ENCODE measurements at regions not wholly inside any gene's neighbourhood (a gene's known extent, or its start where the extent isn't known, plus 50 kb on each side); places are given as distances from the start of the nearest gene placed in this dataset.
"Not testable (repeated sequence)": the region's sequence is repeated elsewhere in the genome, so short reads cannot be mapped to it uniquely, and the experiment has no call there.

DNA sequence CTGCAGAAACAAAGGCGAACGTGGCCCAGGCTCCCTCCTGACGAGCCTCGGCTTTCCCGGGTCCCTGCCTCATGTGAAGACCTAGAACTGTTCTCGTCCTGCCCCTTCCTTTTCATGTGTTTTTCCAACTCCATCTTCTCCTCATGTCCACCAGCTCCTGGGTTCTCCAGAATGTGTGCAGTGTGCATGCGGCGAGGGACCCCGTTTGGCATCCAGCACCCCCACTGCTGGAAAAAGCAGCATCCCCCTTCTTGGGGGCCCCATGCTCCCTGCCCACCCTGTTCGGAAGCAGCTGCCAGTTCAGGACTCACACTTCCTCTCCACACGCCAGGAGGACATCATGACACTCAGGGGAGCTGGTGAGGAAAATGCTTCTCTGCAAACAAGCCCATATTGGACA is 313.5 kb downstream of the BRD1 start:
- no peak for DNase-seq
- no peak for ATAC-seq (ENCODE audit: poor library complexity)
- intact Hi-C loops (cut with DNase I): no loop called here

DNA sequence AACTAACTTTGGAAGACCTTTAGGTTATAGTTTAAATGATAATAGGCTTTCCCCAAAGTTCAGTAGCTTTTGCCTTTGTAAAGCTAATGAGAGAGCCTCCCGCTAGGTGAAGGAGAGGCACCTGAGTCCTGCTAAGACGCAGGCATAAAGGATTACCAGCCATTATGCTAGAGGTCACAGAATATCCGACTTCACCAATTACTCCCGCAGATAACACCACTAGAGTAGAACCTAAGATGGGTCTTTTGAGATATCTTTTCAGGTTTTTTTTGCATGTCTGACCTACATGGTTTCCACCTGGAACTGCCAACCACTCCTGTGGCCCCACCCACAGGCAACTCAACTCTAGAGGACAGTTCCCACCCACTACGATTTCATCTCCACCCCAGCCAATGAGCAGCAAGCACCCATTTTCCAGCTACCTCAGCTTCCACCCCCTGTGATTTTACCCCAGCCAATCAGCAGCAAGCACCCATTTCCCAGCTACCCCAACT is 314.3 kb downstream of the BRD1 start:
- DNase-seq (no peak), ATAC-seq (ENCODE audit: poor library complexity) (no peak)
- intact Hi-C loops (cut with DNase I): no loop called here

DNA sequence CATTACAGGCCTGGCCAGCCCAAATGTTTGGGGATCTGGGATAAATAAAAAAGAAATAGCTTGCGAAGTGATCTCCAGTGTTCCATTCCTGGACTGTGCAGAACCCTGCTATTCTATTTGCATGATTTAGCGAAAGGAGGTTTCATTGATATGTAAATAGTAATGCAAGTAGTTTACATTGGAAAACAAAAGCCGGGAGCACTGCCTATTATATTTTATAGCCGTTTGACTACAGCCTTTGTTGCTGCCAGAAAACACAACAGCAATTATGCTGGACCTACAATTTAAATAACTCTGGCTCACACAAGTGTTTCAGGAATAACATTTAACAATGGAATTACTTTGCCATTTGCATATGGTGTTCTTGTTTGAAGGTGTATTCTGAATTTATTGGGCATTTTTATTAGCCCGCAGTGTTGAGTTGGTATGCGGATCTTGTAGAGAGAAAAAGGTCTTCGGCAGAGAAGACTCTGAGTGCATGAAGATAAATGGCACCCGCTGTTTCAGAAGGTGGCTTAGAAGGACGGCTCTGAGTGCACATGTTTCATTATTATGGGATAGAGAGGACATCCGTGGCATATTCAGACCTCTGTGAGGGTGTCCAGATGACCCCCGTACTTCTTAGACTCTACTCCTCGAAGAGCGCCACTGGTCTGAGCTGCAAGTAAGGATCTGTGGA is 315.0 kb downstream of the BRD1 start:
- intact Hi-C loops (cut with DNase I): no loop called here
- DNase-seq (no peak), ATAC-seq (ENCODE audit: poor library complexity) (no peak)

DNA sequence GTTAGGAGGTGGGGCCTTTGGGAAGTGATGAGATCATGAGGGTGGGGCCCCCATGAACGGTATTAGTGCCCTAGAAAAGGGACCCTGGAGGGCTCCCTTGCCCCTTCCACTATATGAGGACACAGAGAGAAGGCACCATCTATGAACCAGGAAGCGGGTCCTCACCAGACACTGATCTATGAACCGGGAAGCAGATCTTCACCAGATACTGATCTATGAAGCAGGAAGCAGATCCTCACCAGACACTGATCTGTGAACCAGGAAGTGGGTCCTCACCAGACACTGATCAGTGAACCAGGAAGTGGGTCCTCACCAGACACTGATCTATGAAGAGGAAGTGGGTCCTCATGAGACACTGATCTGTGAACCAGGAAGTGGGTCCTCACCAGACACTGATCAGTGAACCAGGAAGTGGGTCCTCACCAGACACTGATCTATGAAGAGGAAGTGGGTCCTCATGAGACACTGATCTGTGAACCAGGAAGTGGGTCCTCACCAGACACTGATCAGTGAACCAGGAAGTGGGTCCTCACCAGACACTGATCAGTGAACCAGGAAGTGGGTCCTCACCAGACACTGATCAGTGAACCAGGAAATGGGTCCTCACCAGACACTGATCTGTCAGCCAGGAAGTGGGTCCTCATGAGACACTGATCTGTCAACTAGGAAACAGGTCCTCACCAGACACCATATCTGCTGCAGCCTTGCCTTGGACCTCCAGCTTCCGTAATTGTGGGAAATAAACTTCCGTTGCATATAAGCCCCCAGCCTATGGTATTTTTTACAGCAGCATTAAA is 316.1 kb downstream of the BRD1 start:
- ATAC-seq (ENCODE audit: poor library complexity); intact Hi-C loops (cut with DNase I); DNase-seq: not testable (repeated sequence)

DNA sequence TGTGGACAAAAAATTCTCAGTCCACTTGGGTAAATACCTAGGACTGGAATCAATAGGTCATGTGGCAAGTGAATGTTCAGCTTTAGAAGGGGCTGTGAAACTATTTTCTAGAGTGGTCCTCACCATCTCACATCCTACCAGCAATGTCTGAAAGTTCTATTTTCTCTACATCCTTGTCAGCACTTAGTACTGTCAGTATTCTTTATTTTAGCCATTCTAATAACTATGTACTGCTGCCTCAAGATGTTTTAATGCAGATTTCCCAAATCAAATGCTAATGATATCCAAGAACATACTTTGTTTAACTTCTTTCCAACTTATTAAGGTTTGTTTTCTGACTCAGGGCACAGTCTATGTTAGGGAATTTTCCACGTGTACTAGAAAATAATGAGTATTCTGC is 317.0 kb downstream of the BRD1 start:
- ATAC-seq (ENCODE audit: poor library complexity) (no peak), DNase-seq (no peak)
- intact Hi-C loops (cut with DNase I): no loop called here

- DNase-seq: no peak
- intact Hi-C loops (cut with DNase I): no loop called here
- no peak for ATAC-seq (ENCODE audit: poor library complexity)
Measured at GRCh38 chr22:49509016-49509415, 318.7 kb downstream of the BRD1 start.

DNA sequence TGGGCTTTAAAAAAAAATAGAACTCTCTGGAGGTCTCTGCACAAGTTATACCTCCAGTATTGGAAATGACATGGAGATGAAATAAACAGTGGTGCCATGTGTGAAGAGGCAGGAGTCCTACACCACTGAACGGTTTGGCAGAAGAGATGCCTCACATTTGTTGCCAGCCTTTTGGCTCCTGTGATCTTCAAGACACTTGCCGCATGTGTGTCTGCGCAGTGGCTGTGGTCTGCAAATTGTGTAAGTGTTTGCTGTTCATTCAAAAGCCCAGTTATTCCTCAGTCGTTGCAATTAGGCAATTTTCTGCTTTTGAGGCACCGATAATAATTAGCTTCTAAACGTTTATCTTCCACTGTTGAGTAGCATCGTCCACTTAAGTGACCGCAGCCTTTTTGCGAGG is 319.1 kb downstream of the BRD1 start:
- ATAC-seq (ENCODE audit: poor library complexity): no peak
- no peak for DNase-seq
- intact Hi-C loops (cut with DNase I): no loop called here

- DNase-seq (no peak), ATAC-seq (ENCODE audit: poor library complexity) (no peak)
- intact Hi-C loops (cut with DNase I): no loop called here
Measured at GRCh38 chr22:49507607-49508292, 319.9 kb downstream of the BRD1 start.

DNA sequence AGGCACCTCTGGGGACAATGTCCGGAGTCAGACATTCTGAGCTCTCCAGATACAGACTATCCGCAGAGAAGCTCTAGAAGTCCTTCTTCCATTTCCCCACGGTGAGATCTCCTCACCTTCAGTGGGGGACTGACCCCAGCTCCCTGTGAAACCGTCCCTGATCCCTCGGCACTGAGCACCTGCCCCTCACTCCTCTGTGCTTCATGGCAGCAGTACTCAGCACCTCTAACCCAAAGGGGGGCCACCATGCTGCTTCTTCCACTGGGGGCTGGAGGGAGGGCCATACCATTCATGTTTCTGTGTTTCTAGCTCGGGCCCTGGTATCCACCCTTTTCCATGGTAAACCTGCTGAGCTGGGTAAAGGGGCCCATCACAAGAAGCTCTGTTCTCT is 321.7 kb downstream of the BRD1 start:
- ATAC-seq (ENCODE audit: poor library complexity): no peak
- intact Hi-C loops (cut with DNase I): no loop called here
- DNase-seq: no peak

DNA sequence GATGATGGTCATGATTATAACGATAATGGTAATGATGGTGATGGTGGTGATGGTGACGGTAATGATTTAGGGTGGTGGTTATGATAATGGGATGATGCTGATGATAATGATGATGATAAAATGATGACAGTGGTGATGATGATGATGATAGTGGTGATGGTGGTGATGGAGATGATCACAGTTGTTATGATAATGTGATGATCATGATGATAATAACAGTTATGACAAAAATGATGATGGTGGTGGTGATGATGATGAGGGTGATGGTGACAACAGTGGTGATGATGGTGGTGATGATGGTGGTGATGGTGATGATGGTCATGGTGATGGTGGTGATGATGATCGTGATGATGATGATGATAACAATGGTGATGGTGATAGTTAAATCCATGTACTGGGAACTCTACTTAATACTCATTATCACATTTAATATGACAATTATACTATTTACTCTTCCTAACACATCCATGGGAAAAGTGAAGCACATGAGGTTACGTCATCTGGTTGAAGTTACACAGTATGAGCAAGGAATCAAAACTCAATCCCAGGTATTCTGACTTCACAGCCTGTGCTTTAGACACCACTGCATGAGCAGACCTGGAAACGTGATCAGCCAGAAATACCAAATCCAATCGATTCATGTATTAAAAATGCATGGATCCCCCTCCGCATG is 322.2 kb downstream of the BRD1 start:
- no peak for ATAC-seq (ENCODE audit: poor library complexity)
- no peak for DNase-seq
- intact Hi-C loops (cut with DNase I): no loop called here

DNA sequence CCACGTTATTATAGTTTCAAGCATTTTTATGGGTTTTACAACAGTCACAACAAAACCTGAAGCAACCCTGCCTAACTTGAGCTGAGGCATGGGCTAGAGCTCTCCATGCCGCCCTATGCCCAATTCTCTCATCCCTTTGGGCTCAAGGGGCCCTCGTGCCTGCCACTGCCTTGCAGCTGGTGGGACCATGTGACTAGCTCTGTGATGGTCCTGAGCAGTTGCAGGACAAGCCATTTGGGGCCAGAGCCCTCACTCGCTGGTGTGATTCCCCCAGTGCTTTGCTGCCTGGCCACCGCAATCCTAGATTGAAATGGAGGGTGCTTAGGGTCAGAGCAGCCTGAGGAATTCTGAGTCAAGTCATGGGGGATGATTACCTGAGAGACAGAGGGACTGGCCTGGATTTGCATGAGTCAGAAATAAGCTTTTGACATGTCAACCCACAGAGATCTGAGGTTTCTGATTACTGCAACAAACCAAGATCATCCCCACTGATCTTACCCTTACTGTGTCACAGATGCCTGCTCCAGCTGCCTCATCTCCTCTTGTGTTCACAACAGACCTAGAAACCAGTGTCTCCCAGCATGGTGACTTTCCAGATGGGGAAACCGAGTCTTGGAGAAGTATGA is 323.7 kb downstream of the BRD1 start:
- intact Hi-C loops (cut with DNase I): no loop called here
- DNase-seq: no peak
- ATAC-seq (ENCODE audit: poor library complexity): no peak

GRCh38 chr22:49503321-49503720 is 324.4 kb downstream of the BRD1 start:
- intact Hi-C loops (cut with DNase I): no loop called here
- ATAC-seq (ENCODE audit: poor library complexity) (no peak), DNase-seq (no peak)

DNA sequence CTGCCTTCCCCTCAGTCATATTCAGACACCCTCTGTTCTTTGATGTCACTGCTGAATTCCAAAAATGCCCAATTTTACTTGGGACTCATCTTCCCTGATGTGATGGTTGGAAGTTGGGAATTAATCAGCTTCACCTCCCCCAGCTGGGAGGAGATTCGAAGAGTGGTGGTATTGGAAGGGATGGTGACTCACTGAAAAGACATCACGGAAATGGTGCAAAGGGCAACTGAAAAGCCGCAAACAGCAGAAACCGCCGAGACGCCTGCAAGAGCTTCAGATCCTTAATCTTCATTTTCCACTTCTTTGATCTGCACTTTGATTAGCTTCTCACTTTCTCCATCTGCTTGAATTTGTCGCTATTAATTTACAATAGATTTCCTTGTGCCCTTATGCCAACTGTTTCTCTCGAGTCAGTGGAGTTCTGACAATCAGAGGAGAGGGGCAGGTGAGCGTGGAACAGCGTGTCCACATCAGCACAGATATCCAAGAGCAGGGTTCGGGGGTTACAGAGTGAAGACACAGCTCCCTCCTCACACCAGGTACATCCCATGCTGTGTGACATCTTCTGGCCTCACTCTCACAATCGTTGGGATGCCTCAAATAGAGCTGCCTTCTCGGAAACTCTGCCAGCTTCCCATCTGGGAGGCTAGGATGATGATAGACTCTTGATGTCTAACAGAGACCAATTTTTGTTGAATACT is 325.4 kb downstream of the BRD1 start:
- no peak for DNase-seq
- ATAC-seq (ENCODE audit: poor library complexity): no peak
- intact Hi-C loops (cut with DNase I): no loop called here

- ATAC-seq (ENCODE audit: poor library complexity) (no peak), DNase-seq (no peak)
- intact Hi-C loops (cut with DNase I): no loop called here
Measured at GRCh38 chr22:49500942-49501395, 326.7 kb downstream of the BRD1 start.

GRCh38 chr22:49500076-49500460 is 327.6 kb downstream of the BRD1 start:
- intact Hi-C loops (cut with DNase I): no loop called here
- DNase-seq: no peak
- ATAC-seq (ENCODE audit: poor library complexity): no peak

DNA sequence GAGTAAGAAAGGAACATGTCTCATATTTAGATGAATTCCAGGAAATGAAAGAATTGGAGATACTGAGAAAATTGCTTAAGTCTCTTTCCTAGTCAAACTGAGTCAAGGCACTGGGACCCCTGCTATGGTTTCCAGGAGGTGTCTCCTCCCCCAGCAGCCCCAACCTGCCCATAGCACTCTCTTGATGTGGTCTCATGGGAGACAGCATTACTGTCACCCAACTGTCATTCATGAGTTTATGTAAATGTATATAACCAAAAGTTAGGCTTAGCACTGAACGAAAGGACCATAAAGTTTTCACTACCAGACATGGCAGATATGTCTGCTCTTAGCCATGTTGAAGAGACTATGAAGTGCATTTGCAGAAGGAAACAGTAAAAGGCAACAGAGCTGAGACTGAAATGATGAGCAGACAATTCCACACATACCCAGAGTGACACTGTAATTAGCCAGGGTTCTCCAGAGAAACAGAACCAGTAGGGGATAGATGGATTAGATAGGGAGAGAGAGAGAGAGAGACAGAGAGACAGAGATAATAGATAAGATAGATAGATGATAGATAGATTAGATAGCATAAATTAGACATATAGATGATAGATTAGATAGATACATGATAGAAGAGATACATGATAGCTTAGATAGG is 328.1 kb downstream of the BRD1 start:
- intact Hi-C loops (cut with DNase I): no loop called here
- ATAC-seq (ENCODE audit: poor library complexity): no peak
- DNase-seq: no peak

DNA sequence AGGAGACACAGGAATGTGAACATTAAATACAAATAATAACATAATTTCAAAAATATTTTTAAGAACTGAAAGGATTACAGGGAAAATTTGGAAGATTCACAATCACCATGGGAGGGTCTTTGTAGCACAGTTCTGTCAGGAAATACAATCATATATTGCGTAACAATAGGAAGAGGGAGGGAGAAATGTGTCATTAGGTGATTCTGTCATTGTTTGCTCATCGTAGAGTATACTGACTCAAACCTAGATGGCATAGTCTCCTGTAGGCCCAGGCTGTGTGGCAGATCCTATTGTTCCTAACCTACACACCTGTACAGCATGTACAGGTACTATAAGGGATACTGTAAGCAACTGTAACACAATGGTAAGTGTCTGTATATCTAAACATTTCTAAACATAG is 330.4 kb downstream of the BRD1 start:
- no peak for ATAC-seq (ENCODE audit: poor library complexity)
- intact Hi-C loops (cut with DNase I): no loop called here

GRCh38 chr22:49494555-49494954 is 333.1 kb downstream of the BRD1 start:
- ATAC-seq (ENCODE audit: poor library complexity) (no peak), DNase-seq (no peak)
- intact Hi-C loops (cut with DNase I): no loop called here

More for the DNA sequence above, 330.4 kb downstream of the BRD1 start:
- no peak for DNase-seq
